HTR-8/SVneo (cell line): ENCODE measurements at regions not wholly inside any gene's neighbourhood (a gene's known extent, or its start where the extent isn't known, plus 50 kb on each side); places are given as distances from the start of the nearest gene placed in this dataset.
A peak's percentile ranks its signal among the peaks of the same experiment; 100 is the strongest.

Experiments
- DNase-seq: peaks from one replicate; pipeline ENCODE4 v3.0.0; 2011; ENCODE audit warnings: low spot score, mixed read lengths; ENCODE audit not compliant: insufficient read length
- FAIRE-seq: peaks from 2 replicates; lab custom pipeline; 2011; peaks lifted over from hg19 to GRCh38; lab: Jason Lieb, UNC

DNA sequence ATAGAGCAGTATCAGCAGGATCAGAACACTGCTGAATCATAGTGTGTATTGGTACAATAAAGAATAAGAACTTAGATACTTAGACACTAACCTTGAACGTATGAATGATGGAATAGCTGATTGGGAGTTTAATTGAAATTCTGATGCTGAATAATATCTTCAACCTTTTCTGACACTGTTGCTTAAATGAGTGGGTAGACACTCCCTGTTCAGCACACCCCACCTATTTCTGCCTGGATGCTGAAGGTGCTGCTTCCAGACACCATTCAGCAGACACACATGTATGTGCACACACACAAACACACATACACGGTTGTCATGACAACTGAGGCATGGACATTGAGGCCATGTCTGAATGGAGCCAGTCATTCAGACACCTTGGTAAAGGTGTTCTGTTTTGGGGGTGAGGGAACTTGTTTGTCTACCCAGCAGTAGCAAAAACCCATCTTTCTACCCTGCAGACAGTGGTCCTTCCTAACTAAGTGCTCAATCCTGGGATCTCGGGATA lies 54.3 kb downstream of the TMEM215 start:
- FAIRE-seq: peak; percentile 70
- no peak for DNase-seq

DNA sequence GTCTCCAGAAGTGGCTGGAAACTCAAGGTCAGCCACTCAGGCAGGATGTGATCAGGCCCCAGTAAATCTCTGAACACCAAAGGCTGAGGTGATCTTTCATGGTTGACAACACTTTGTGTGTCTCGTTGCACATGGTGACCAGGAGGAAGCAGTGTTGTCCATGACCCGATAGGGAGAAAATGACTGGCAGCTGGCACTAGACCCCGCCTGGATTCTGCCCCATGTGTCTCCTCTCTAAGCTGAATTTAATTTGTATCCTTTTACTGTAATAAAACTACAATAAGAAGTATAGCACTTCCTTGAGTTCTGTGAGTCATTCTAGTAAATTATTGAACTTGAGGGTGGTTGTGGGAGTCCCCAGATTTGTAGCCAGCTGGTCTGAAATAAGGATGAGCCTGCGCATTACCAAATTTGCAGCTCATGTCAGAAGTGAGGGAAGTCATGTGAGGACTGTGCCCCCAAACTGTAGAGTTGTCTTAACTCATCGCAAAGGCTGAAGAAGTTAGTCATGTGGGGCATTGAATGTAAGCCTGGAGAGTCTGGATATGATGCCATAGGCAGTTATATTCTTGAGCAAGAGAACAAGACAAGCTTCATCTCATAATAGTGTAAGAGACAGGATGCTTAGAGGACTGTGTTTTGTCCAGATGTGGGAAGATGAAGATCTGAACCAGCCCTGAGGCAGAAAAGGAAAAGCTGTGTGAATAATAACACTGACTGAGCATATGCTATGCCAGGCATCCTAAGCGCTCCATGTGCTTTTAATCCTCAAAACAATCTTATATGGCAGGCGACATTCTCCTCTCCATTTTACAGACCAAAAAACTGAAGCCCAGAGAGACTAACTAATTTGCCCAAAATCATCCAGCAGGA lies 55.9 kb downstream of the TMEM215 start:
- DNase-seq (no peak), FAIRE-seq (no peak)

DNA sequence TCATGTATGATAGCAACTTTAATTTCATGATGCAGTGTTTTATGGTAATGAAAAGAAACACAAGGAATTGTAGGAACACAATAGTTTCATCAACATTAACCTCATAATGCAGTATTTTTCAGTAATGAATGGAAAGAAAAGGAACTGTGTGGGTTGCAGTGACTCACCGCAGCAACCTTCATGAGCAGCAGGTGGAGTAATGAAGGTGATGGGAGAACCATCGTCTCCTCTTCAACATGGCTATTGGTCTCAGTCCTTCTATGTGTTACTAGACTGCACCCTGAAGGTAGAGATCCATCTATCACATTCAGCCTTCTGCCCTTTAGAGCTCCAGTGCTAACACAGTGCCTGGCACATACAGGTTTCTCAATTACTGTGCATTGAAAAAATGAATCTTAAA lies 58.0 kb downstream of the TMEM215 start:
- FAIRE-seq: no peak

DNA sequence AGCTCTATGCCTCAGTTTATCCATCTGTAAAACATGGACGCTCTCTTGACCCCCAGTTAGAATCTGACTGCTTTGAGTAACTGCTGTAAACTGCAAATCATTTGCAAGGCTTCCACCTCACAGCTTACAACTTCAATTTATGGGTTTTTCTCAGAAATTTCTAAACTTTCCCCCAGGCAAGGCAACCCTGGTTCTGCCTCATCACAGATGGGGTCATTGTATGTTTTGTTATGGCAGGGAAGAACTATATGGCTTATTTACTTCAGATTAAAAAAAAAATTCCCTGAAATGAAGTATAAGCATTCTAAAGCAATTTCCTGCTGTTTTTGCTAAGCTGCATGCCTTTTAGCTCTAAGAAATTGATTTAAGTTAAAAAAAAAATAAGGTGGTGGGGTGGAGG lies 60.0 kb downstream of the TMEM215 start:
- no peak for FAIRE-seq
- no peak for DNase-seq

More for the DNA sequence above, 58.0 kb downstream of the TMEM215 start:
- no peak for DNase-seq

DNA sequence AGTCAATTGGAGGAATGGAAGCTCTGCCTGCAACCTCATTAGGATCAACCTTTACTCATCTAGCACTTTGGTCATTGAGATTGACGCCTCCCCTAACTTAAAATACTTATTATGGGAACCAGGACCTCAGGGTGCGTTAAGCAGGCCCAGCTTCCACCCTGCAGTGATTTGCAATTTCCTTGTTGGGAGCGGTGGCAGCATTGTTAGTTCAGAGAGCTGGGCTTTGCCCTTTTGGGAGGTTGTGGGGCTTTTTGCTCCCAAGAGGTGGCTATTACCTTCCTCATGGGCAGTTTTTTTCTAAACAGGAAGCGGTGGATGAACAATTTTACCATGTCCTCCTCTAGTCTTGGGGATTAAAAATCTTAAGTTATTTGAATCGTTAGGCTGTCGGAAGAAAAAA lies 60.9 kb downstream of the TMEM215 start:
- DNase-seq: no peak
- FAIRE-seq: no peak

DNA sequence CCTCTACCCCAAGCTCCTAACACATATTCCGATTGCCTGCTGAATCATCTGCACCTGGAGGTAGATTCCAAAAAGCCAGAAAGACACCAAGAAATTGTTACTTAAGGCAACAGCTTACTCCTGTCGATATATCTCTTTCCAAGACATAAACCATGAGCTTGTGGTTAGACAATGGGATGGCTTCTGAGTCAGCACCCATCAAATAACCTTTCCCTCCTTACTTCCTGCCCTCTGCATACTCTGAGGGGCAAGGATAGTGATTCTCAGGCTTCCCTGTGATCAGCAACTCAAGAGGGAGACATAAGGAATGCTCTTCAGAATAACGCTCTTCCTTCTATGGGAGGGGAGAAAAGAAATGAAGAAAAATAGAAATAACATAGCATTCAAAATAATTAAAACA lies 70.9 kb downstream of the TMEM215 start:
- FAIRE-seq (no peak), DNase-seq (no peak)

DNA sequence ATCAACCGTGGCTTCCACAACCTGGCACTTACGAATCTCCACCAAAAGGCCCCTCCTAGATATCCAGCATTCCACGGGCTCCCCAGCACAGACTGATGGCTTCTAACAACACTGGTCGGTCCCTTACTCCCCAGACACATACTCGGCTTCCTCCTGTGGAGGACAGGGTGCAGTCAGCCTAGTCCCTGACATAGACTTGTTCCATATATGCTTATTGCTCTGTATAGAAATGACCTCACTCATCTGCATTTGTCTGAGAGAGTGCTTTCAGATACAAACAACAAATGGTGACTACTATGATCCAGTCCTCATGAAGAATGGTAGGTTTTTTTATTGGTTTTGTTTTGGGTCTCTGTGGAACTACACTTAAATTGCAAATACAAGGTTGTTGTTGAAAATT lies 72.4 kb downstream of the TMEM215 start:
- no peak for DNase-seq
- FAIRE-seq: no peak

DNA sequence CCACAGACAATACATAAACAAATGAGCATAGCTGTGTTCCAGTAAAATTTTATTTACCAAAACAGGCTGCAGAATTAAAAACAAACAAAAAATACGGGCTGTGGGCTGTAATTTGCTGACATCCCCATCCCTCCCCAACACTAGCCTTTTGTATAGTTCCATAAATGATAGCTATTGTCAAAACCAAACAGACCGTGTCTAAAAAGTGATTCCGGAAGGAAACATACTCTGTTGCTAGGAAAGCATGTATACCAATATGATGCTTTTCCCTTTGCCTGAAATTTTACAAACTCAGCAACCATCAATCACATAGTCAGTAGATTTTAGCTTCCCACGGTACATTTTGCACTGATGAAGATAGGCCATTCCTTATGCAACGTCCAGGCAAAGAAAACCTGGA lies 80.0 kb downstream of the TMEM215 start:
- FAIRE-seq (no peak), DNase-seq (no peak)

DNA sequence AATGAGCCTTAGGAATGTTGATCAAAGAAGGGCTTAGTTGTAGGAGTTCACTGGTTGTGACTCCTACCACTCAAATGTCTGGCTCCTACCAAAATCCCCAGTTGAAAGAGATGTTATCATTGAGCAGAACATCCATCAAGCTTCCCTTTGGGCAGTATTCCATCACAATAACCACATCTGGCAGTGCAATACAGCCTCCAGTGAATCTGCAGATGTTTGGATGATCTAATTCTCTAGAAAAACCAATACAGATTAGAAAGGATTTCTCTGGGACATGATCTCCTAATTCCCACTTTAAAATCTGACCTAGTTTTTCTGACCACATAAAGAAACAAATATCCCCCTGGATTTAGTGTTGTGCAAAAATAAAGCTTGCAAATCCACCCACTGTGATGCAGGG lies 81.6 kb downstream of the TMEM215 start:
- DNase-seq (no peak), FAIRE-seq (no peak)

DNA sequence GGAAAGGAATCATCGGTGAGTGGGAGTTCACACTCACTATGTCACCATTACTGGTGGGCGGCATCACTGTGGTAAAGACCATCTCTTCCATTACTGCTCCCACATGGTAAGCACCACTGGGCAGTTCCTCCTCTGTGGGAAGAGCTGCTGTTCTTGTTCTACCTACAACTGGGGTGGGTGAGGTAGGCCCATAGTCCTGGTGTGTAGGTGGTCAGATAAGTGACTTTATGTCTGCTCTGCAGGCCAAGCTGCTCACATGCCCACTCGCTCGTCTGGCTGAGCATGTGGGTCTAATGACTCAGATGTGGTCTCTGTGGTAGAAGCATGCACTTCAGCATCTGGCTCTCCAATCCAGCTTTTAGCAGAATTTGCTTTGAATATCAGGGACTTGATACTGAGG lies 82.9 kb downstream of the TMEM215 start:
- DNase-seq (no peak), FAIRE-seq (no peak)

DNA sequence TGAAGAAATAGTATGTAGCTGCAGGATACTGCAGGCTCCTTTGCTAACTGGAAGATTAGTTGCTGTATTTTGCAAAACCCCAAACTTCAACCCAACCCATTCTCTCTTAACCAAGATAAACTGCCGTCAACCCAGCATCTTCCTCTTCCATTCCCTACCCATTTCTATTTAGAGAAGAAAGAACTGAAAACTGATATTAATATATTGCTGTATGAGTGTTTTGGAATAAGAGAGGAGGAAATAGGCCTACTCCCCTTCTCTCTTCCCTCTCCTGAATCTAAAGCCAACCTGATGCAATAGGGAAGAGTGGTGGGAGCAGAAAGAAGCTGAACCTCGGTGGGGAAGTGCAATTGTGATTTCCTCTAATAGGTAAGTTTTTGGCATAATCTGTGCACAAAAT lies 83.7 kb downstream of the TMEM215 start:
- DNase-seq (no peak), FAIRE-seq (no peak)

DNA sequence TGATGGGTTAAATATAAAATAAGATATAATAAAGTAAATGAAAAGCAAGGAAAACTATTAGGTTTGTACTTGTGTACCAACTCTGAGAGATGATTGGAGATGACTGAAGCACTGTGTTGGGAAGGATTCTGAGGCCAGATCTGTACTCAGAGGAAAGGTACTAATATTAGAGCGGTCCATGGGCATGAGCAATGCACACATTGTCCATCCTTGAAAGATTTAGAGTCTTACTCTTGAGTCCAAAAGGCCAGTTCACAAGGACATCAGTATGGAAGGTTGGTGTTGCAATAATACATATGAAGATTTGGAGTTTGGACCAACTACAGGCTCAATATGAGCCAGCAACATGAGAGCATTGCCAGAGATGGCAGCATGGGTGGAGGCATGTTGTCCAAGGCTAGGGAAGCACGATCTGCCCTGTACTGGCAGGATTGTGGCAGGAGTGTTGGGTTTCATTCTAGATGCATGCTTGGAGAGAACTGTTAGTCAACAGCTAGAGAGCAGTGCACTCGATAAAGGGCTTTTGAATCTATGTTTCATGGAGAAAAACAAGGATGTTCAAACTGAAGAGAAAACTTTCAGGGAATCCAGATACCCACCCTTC lies 84.4 kb downstream of the TMEM215 start:
- FAIRE-seq (no peak), DNase-seq (no peak)

DNA sequence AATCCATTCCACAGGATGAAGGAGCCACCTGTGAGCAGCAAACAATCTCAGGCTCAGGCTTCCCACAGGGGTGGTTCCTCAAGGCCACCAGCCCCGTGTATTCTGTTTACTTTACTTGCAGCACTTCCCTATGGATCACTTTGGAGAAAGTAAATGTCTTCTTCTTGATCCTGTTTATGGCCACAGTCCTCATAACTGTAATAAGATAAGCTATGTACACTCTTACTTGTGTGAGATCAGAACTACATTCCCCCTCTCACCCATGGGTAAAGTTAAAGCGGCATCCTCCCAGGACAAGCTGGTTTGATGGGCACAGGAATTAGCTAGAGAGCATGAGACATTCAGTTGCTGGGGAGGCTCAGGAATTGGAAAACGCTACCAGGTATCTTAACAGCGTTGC lies 86.1 kb downstream of the TMEM215 start:
- FAIRE-seq: no peak

DNA sequence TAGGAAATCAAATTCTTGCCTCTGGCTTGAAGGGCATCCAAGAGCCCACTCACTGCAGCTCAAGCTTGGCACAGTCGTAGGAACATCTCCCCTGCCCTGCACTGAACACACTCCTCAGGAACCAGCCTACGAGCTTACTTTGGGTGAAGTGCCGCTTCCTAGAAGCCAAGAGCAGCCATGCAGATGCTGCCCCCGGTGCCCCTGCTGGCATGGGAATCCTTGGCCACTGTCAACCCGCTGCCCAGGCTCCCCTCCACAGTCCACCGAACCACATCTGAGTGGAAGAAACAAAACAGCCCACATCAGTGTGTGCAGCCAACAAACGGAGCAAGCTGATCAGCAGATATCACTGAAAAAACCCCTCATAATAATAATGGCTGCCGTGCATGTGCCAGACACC lies 89.8 kb downstream of the TMEM215 start:
- FAIRE-seq: no peak
- DNase-seq: no peak

More for the DNA sequence above, 86.1 kb downstream of the TMEM215 start:
- no peak for DNase-seq

DNA sequence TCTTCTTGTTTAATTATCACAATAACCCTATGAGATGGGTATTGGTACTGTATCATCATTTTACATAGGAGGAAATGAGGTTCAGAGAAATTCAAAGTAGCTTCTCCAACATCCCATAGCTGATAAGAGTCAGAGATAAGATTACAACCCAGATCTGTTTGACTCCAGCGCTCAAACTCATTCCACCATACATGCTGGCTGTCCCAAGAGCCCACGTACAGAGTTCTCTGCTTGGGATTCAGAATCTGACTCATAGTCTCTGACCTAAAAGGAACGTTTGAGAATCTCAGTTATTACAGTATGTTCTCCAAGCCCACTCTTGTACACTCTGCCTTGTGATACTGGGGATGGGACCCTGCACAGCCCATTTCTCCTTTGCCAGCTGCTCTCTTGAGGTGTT lies 90.2 kb downstream of the TMEM215 start:
- DNase-seq (no peak), FAIRE-seq (no peak)

DNA sequence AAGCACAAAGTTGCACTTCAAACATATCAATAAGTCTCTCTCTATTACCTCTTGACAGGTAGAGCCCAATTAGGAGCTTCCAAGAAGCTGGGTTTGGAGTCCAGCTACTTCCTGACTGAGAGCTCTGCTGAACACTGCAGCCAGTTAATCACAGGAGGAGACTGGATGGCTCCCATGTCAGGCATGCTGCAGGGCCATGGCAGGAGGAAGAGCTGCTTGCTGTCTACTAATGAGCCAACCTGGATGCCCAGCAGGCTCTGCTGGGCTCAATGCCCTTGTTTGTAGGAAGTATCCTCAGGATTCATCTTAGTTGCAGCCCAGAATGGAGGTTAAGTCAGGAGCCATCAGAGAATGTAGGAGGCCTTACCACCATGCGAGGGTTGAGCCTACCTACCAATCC lies 91.9 kb downstream of the TMEM215 start:
- FAIRE-seq: no peak
- DNase-seq: no peak

DNA sequence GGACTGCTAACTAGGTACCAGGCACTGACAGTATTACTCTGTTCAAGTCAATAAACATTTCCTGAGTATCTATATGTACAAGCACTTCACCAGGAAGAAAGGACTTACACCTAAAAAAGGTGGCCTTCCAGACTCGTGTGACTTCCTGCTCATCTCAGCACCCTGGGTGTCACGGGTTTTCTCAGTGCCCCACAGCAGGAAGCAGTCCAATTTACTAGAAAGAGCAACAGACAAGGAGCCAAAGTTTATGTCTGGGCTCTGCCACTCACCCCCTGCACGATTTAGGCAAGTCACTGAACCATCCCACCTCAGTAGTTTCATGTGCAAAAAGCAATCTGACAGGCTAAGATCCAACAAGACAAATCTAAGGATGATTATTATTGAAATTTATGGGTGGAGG lies 92.4 kb downstream of the TMEM215 start:
- FAIRE-seq: no peak
- no peak for DNase-seq

DNA sequence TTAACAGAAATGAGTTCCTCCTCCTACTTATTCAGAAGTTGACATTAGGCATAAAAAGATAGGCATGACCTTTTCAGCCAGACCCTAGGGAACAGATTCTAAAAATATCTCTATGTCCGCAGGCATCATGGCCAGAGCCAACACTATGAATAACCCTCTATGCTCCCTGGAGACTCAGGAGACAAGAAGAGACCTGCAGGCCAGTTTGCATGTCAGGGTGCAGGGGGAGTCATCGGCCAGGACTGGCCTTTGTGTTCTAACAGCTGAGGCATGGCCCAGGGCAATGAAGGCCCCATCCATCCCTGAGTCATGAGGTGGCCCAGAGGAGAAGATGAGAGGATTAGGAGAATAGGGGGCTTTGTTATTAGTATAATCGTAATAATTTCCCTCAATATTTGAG lies 93.8 kb downstream of the TMEM215 start:
- FAIRE-seq: no peak
- no peak for DNase-seq

DNA sequence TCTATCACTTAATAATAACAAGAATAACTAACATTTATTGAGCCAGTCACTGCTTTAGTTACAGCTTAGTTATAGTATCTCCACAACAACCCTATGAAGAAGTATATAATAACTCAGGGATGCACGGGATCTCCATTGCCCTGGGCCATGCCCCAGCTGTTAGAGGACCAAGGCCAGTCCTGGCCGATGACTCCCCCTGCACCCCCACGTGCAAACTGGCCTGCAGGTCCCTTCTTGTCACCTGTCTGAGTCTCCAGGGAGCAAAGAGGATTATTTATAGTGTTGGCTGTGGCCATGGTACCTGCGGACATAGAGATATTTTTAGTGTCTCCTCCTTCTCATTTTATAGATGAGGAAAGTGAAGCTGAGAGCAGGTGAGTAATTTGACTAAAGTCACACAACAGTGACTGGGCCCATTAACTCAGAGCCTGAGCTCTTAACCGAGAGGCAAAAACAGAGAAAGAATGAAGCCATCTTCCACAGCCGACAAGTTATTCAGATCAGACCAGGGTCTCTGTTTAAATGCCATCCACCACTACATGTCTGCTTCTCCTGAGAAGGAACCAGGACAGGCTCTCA lies 94.4 kb downstream of the TMEM215 start:
- no peak for FAIRE-seq
- DNase-seq: no peak

DNA sequence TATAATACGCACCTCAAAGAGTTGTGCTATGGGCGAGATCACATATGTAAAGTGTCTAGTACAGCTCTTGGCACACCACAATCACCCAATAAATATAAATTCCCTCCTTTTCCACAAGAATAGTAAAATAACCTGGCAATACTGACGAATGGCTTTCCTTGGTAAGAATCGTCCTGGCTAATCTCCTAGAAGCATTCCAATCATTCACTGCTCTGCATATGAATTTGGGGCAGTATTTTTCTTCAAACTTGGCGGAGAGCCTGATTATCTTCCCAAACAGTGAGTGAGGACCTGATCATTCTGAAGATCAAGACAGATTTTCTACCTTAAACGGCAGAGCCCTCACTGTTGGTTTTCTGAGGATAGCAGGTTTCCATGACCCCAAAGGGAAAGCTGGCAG lies 96.0 kb downstream of the TMEM215 start:
- DNase-seq: no peak
- FAIRE-seq: no peak

DNA sequence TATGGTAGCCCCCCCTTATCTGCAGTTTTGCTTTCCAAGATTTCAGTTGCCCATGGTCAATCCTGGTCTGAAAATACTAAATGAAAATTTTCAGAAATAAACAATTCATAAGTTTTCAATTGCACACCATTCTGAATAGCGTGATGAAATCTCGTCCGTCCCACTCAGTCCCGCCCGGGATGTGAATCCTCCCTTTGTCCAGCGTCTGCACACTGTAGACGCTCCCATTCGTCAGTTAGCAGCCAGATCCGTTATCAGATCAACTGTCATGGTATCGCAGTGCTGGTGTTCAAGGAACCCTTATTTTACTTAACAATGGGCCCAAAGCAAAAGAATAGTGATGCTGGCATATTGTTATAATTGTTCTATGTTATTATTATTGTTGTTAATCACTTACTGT lies 98.6 kb downstream of the TMEM215 start:
- no peak for DNase-seq
- FAIRE-seq: no peak
